ENCODE measurements at regions not wholly inside any gene's neighbourhood (a gene's known extent, or its start where the extent isn't known, plus 50 kb on each side); places are given as distances from the start of the nearest gene placed in this dataset.

- no peak overlapping the region for H3K4me3 ChIP-seq (replicated peaks in 1 of 2; ENCODE audit: low read depth in 2 of 2, low read length in 2 of 2)
- DNase-seq (ENCODE audit: low read depth in 2 of 2): no peak
- no peak for TF ChIP-seq CTCF (IDR thresholded peaks at IDR 0.05; ENCODE audit: low read depth, low read length)
These were observed 1546.9 kb upstream of the TMEM132C start for GRCh38 chr12:126719912-126720705.

GRCh38 chr12:126726481-126727217 lies 1540.3 kb upstream of the TMEM132C start:
- DNase-seq (ENCODE audit: low read depth in 2 of 2): no peak
- no peak overlapping the region for H3K4me3 ChIP-seq (replicated peaks in 1 of 2; ENCODE audit: low read depth in 2 of 2, low read length in 2 of 2)
- no peak for TF ChIP-seq CTCF (IDR thresholded peaks at IDR 0.05; ENCODE audit: low read depth, low read length)

- TF ChIP-seq CTCF (IDR thresholded peaks at IDR 0.05; ENCODE audit: low read depth, low read length): no peak
- no peak overlapping the region for H3K4me3 ChIP-seq (replicated peaks in 1 of 2; ENCODE audit: low read depth in 2 of 2, low read length in 2 of 2)
- DNase-seq (ENCODE audit: low read depth in 2 of 2): no peak
These were observed 1539.5 kb upstream of the TMEM132C start for GRCh38 chr12:126727218-126728075.

- no peak for DNase-seq (ENCODE audit: low read depth in 2 of 2)
- no peak for TF ChIP-seq CTCF (IDR thresholded peaks at IDR 0.05; ENCODE audit: low read depth, low read length)
- H3K4me3 ChIP-seq (replicated peaks in 1 of 2; ENCODE audit: low read depth in 2 of 2, low read length in 2 of 2): no peak overlapping the region
These were observed 1532.7 kb upstream of the TMEM132C start for GRCh38 chr12:126734296-126734695.

- H3K4me3 ChIP-seq (replicated peaks in 1 of 2; ENCODE audit: low read depth in 2 of 2, low read length in 2 of 2): no peak overlapping the region
- no peak for DNase-seq (ENCODE audit: low read depth in 2 of 2)
- TF ChIP-seq CTCF (IDR thresholded peaks at IDR 0.05; ENCODE audit: low read depth, low read length): no peak
These were observed 1532.3 kb upstream of the TMEM132C start for GRCh38 chr12:126734710-126735109.

- H3K4me3 ChIP-seq (replicated peaks in 1 of 2; ENCODE audit: low read depth in 2 of 2, low read length in 2 of 2): no peak overlapping the region
- no peak for DNase-seq (ENCODE audit: low read depth in 2 of 2)
- TF ChIP-seq CTCF (IDR thresholded peaks at IDR 0.05; ENCODE audit: low read depth, low read length): no peak
These were observed 1525.3 kb upstream of the TMEM132C start for GRCh38 chr12:126741536-126742240.

Data from cardiac fibroblast (primary cell).